Parathyroid adenoma (tissue), 2 donors: ENCODE measurements at regions not wholly inside any gene's neighbourhood (a gene's known extent, or its start where the extent isn't known, plus 50 kb on each side); places are given as distances from the start of the nearest gene placed in this dataset.

Source experiments
- H2AFZ ChIP-seq: fragments of 300-600 bp; sonication (generic); one replicate; pipeline ENCODE4 v1.7.0; 2017; ENCODE audit warnings: antibody characterized with exemption, mild to moderate bottlenecking
- H3K27ac ChIP-seq: fragments of 300-600 bp; sonication (generic); one replicate; pipeline ENCODE4 v1.7.0; 2017
- H3K27me3 ChIP-seq: fragments of 300-600 bp; sonication (generic); one replicate; pipeline ENCODE4 v1.7.0; 2017; ENCODE audit warnings: low read length; ENCODE audit not compliant: control insufficient read depth, insufficient read depth
- H3K36me3 ChIP-seq: fragments of 300-600 bp; sonication (generic); one replicate; pipeline ENCODE4 v1.7.0; 2017; ENCODE audit warnings: low read length; ENCODE audit not compliant: control insufficient read depth, insufficient read depth
- H3K4me1 ChIP-seq: fragments of 300-600 bp; sonication (generic); one replicate; pipeline ENCODE4 v1.7.0; 2017; ENCODE audit warnings: control low read depth
- H3K4me2 ChIP-seq: fragments of 300-600 bp; sonication (generic); one replicate; pipeline ENCODE4 v1.7.0; 2017; ENCODE audit warnings: low read length
- H3K4me3 ChIP-seq: fragments of 300-600 bp; sonication (generic); one replicate; pipeline ENCODE4 v1.7.0; 2017; ENCODE audit warnings: low read depth, low read length
- H3K79me2 ChIP-seq: fragments of 300-600 bp; sonication (generic); one replicate; pipeline ENCODE4 v1.7.0; 2017; ENCODE audit warnings: control low read depth
- H3K9ac ChIP-seq: fragments of 300-600 bp; sonication (generic); one replicate; pipeline ENCODE4 v1.7.0; 2017; ENCODE audit warnings: mild to moderate bottlenecking
- H3K9me3 ChIP-seq: fragments of 300-600 bp; sonication (generic); one replicate; pipeline ENCODE4 v1.7.0; 2017; ENCODE audit warnings: low read length; ENCODE audit not compliant: control insufficient read depth
- CTCF ChIP-seq: fragments of 300-600 bp; sonication (generic); IDR thresholded peaks from one replicate; pipeline ENCODE4 v1.7.0; 2017; ENCODE audit warnings: antibody characterized with exemption, mild to moderate bottlenecking
- donor health status: primary hyperparathyroidism.

GRCh38 chr21:17978895-17979294 lies 159.7 kb upstream of the C21orf91 start:
- Histone ChIP-seq H3K27me3 (no peaks in the 10 kb centered on the region), H3K36me3 (no peaks in the 10 kb centered on the region), H3K9me3 (no peaks in the 10 kb centered on the region), H3K79me2 (no peaks in the 10 kb centered on the region), H2AFZ (no peak overlapping the region), H3K4me1 (no peaks in the 10 kb centered on the region), H3K9ac (no peak overlapping the region), H3K4me2 (no peak overlapping the region), H3K27ac (no peak overlapping the region), H3K4me3 (no peak overlapping the region)
- no peak for TF ChIP-seq CTCF

DNA sequence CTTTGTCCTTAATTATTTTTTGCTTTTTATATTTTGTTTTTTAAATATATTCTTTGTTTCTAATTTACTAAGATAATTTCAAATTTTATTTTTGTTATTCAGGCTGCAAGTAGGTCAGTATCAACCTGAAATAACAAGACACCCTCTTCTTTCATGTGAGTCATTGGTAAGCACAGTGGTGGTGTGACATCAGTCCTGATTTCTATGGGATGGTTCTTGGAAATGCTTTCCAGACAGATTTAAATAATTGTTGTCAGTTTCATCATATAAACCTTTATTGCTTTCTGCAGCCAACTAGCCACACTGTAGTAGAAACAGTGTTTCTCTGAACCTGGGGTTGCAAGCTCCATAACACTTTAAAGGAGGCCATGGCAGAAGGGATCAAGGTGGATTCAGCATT lies 157.5 kb upstream of the C21orf91 start:
- Histone ChIP-seq H3K27ac (no peak overlapping the region), H3K79me2 (no peaks in the 10 kb centered on the region), H3K27me3 (no peaks in the 10 kb centered on the region), H2AFZ (no peak overlapping the region), H3K36me3 (no peaks in the 10 kb centered on the region), H3K9ac (no peak overlapping the region), H3K4me3 (no peak overlapping the region), H3K4me1 (no peaks in the 10 kb centered on the region), H3K9me3 (no peaks in the 10 kb centered on the region), H3K4me2 (no peak overlapping the region)
- TF ChIP-seq CTCF, result no peak

- H3K79me2 ChIP-seq, result no peaks in the 10 kb centered on the region
- H3K36me3 ChIP-seq, result no peaks in the 10 kb centered on the region
- no peak overlapping the region for H3K27ac ChIP-seq
- no peaks in the 10 kb centered on the region for H3K27me3 ChIP-seq
- H3K4me2 ChIP-seq, result no peak overlapping the region
- no peak overlapping the region for H3K4me3 ChIP-seq
- no peaks in the 10 kb centered on the region for H3K4me1 ChIP-seq
- no peak for TF ChIP-seq CTCF
- H3K9ac ChIP-seq, result no peak overlapping the region
- H3K9me3 ChIP-seq, result no peaks in the 10 kb centered on the region
- no peak overlapping the region for H2AFZ ChIP-seq
Measured at GRCh38 chr21:17976139-17976538, 157.0 kb upstream of the C21orf91 start.

GRCh38 chr21:17967319-17967718 lies 148.2 kb upstream of the C21orf91 start:
- no peak for TF ChIP-seq CTCF
- H2AFZ ChIP-seq, result no peak overlapping the region
- H3K4me2 ChIP-seq, result no peak overlapping the region

GRCh38 chr21:17964716-17965115 lies 145.6 kb upstream of the C21orf91 start:
- TF ChIP-seq CTCF, result no peak
- H2AFZ ChIP-seq, result no peak overlapping the region
- H3K9ac ChIP-seq, result no peak overlapping the region
- H3K79me2 ChIP-seq, result no peaks in the 10 kb centered on the region
- H3K4me3 ChIP-seq, result no peak overlapping the region
- no peaks in the 10 kb centered on the region for H3K4me1 ChIP-seq
- H3K4me2 ChIP-seq, result no peak overlapping the region
- no peaks in the 10 kb centered on the region for H3K9me3 ChIP-seq
- H3K27ac ChIP-seq, result no peak overlapping the region
- no peaks in the 10 kb centered on the region for H3K27me3 ChIP-seq
- no peaks in the 10 kb centered on the region for H3K36me3 ChIP-seq

More at GRCh38 chr21:17967319-17967718, 148.2 kb upstream of the C21orf91 start:
- Histone ChIP-seq H3K9me3 (no peaks in the 10 kb centered on the region), H3K27ac (no peak overlapping the region), H3K79me2 (no peaks in the 10 kb centered on the region), H3K36me3 (no peaks in the 10 kb centered on the region), H3K4me3 (no peak overlapping the region), H3K9ac (no peak overlapping the region), H3K27me3 (no peaks in the 10 kb centered on the region), H3K4me1 (no peaks in the 10 kb centered on the region)
